GM12878 (cell line): ENCODE measurements at regions not wholly inside any gene's neighbourhood (a gene's known extent, or its start where the extent isn't known, plus 50 kb on each side); places are given as distances from the start of the nearest gene placed in this dataset.

ENCODE experiments used
- ATAC-seq: fragments of 200-7000 bp; cut with Tn5 transposase; 3 replicates; pipeline ENCODE4 v1.9.1; 2020; ENCODE audit warnings: mild to moderate bottlenecking, moderate library complexity
- BruUV-seq: library from RNA; stranded (reverse); fragments of 400-500 nt; replicated peaks from 2 replicates; lab custom pipeline; 2021; lab: Mats Ljungman, UMichigan
- CTCF ChIA-PET: fragments of 300-600 bp; sonication (Branson Sonifier 250); formaldehyde crosslinking; extraction: SDS; loops from one replicate; lab custom pipeline; 2021; ENCODE audit warnings: inconsistent platforms; lab: Yijun Ruan, JAX
- POLR2A ChIA-PET: fragments of 350-600 bp; formaldehyde crosslinking; extraction: SDS; loops from one replicate; lab custom pipeline; 2021; ENCODE audit warnings: inconsistent platforms; lab: Charles Lee
- RAD21 ChIA-PET: fragments of 300-600 bp; sonication (Branson Sonifier 250); formaldehyde crosslinking; loops from one replicate; lab custom pipeline; 2023; ENCODE audit warnings: antibody characterized with exemption; ENCODE audit not compliant: unreplicated experiment; lab: Charles Lee
- SMC1A ChIA-PET: fragments of 300-600 bp; sonication (Branson Sonifier 250); formaldehyde crosslinking; loops from one replicate; lab custom pipeline; 2023; ENCODE audit not compliant: unreplicated experiment, uncharacterized antibody; lab: Charles Lee
- DNase-seq: peaks from one replicate; pipeline ENCODE4 v3.0.0-alpha.2; 2011; ENCODE audit warnings: low read depth, low spot score
- FAIRE-seq: peaks from 3 replicates; lab custom pipeline; 2011; peaks lifted over from hg19 to GRCh38; lab: Jason Lieb, UNC
- H2AFZ ChIP-seq: 2 replicates; pipeline ENCODE4 v1.6.0; 2011; ENCODE audit warnings: low read depth, low read length, control low read depth; ENCODE audit not compliant: control insufficient read depth
- H3K27ac ChIP-seq: 2 replicates; pipeline ENCODE4 v1.5.1; 2011; ENCODE audit warnings: control low read depth; ENCODE audit not compliant: control insufficient read depth, insufficient read depth
- H3K27me3 ChIP-seq, 2 experiments: replicated peaks in 1 of 2; 2 replicates each; pipeline versions ENCODE4 v1.6.0 to v1.6.1; 2011; ENCODE audit warnings: low read length in 1 of 2; ENCODE audit not compliant: control insufficient read depth in 2 of 2, insufficient read depth in 2 of 2
- H3K36me3 ChIP-seq, 2 experiments: 2 replicates each; pipeline ENCODE4 v1.5.1; 2011; ENCODE audit warnings: low read length in 1 of 2; ENCODE audit not compliant: control insufficient read depth in 2 of 2, insufficient read depth in 2 of 2
- H3K4me1 ChIP-seq: 2 replicates; pipeline ENCODE4 v1.6.1; 2011; ENCODE audit warnings: mild to moderate bottlenecking, low read length, moderate library complexity, mixed read lengths; ENCODE audit not compliant: control insufficient read depth, insufficient read depth
- H3K4me2 ChIP-seq: 2 replicates; pipeline ENCODE4 v1.6.0; 2011; ENCODE audit warnings: control low read depth; ENCODE audit not compliant: control insufficient read depth, insufficient read depth
- H3K4me3 ChIP-seq: fragments of 200-600 bp; sonication (generic); 2 replicates; pipeline ENCODE4 v1.5.1; 2016
- H3K79me2 ChIP-seq: 2 replicates; pipeline ENCODE4 v1.6.0; 2011; ENCODE audit warnings: low read length; ENCODE audit not compliant: control insufficient read depth, insufficient read depth
- H3K9ac ChIP-seq: 2 replicates; pipeline ENCODE4 v1.8.0; 2011; ENCODE audit warnings: low read length, control low read depth, mixed read lengths; ENCODE audit not compliant: control insufficient read depth, insufficient read depth
- H3K9me3 ChIP-seq: replicated peaks from 3 replicates; pipeline ENCODE4 v1.5.1; 2011; ENCODE audit warnings: mild to moderate bottlenecking, low read length; ENCODE audit not compliant: control insufficient read depth, insufficient read depth
- H4K20me1 ChIP-seq: 2 replicates; pipeline ENCODE4 v1.6.0; 2011; ENCODE audit not compliant: control insufficient read depth, insufficient read depth
- BCL11A ChIP-seq: IDR thresholded peaks from 2 replicates; pipeline ENCODE4 v1.6.1; 2011; ENCODE audit warnings: low read depth, low read length
- ETV6 ChIP-seq, 2 experiments: fragments of 450-650 bp in 1 of 2; IDR thresholded peaks in 1 of 2; conservative IDR thresholded peaks in 1 of 2; 2 replicates each; pipeline ENCODE4 v1.6.1; 2014; ENCODE audit warnings: antibody characterized with exemption in 1 of 2, borderline replicate concordance in 1 of 2, low read depth in 1 of 2, mild to moderate bottlenecking in 1 of 2, moderate library complexity in 1 of 2
- GABPA ChIP-seq: IDR thresholded peaks from 2 replicates; pipeline ENCODE4 v1.6.1; 2014; ENCODE audit warnings: antibody characterized with exemption, low read depth, mild to moderate bottlenecking, inconsistent platforms
- MEF2B ChIP-seq: fragments of 450-650 bp; IDR thresholded peaks from 2 replicates; pipeline ENCODE4 v1.6.1; 2018; ENCODE audit warnings: mild to moderate bottlenecking, moderate library complexity; ENCODE audit not compliant: partially characterized antibody, poor library complexity, severe bottlenecking
- NBN ChIP-seq: fragments of 450-650 bp; IDR thresholded peaks from 2 replicates; pipeline ENCODE4 v1.6.1; 2016
- RELB ChIP-seq: fragments of 450-650 bp; IDR thresholded peaks from 2 replicates; pipeline ENCODE4 v1.6.1; 2017; ENCODE audit warnings: low read depth, mild to moderate bottlenecking, moderate library complexity
- ZBTB11 ChIP-seq: fragments of 450-650 bp; formaldehyde crosslinking; IDR thresholded peaks from 2 replicates; pipeline ENCODE4 v1.5.0; 2022; ENCODE audit warnings: mild to moderate bottlenecking, missing genetic modification characterization
- WGBS: methylation state at CpG from one replicate; pipeline ENCODE4 v1.1.6; 2016; ENCODE audit warnings: low lambda C conversion rate; ENCODE audit not compliant: insufficient replicate concordance, insufficient coverage; ENCODE audit errors: missing lambda C conversion rate; 5-methylcytosine and 5-hydroxymethylcytosine counted together
- in situ Hi-C: fragments of 300-500 bp; cut with MboI; formaldehyde crosslinking; loops from 9 replicates; pipeline ENCODE4 v1.14.3; 2018; ENCODE audit warnings: mixed read lengths
- intact Hi-C: fragments of 100-400 bp; cut with micrococcal nuclease; formaldehyde crosslinking; loops from one replicate; pipeline ENCODE4 v1.14.2; 2022; ENCODE audit not compliant: unreplicated experiment
- TF ChIP-seq, protein P1 (sequence below): IDR thresholded peaks from 2 replicates; pipeline ENCODE4 v1.6.1; 2011; ENCODE audit warnings: low read depth, low read length, improper control_type of control experiment, borderline replicate concordance

GRCh38 chr6:166813461-166813860 lies 142.9 kb downstream of the RNASET2 start:
- BruUV-seq = no TSS peak
- TF ChIP-seq BCL11A (no peak), ETV6 (conservative IDR thresholded peaks at IDR 0.05 in 1 of 2, IDR thresholded peaks at IDR 0.05 in 1 of 2; ENCODE audit: borderline replicate concordance in 1 of 2, low read depth in 1 of 2) (no peak), MEF2B (no peak), NBN (no peak), RELB (no peak), ZBTB11 (CRISPR knock-in tag) (no peak), GABPA (no peak)
- TF ChIP-seq, protein P1, sequence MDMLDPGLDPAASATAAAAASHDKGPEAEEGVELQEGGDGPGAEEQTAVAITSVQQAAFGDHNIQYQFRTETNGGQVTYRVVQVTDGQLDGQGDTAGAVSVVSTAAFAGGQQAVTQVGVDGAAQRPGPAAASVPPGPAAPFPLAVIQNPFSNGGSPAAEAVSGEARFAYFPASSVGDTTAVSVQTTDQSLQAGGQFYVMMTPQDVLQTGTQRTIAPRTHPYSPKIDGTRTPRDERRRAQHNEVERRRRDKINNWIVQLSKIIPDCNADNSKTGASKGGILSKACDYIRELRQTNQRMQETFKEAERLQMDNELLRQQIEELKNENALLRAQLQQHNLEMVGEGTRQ = no peak

More at GRCh38 chr6:166813461-166813860, 142.9 kb downstream of the RNASET2 start:
- no peak overlapping the region for H2AFZ ChIP-seq
- no peaks in the 10 kb centered on the region for H3K27me3 ChIP-seq
- no peaks in the 10 kb centered on the region for H3K4me1 ChIP-seq
- no peak overlapping the region for H3K4me2 ChIP-seq
- RAD21 ChIA-PET = no interaction called here
- WGBS = 53% methylated on average over 4 of the region's 4 CpGs
- H3K36me3 ChIP-seq = no peaks in the 10 kb centered on the region
- H3K27ac ChIP-seq = no peak overlapping the region
- POLR2A ChIA-PET = no interaction called here
- no peak for DNase-seq
- FAIRE-seq = no peak
- SMC1A ChIA-PET = no interaction called here
- ATAC-seq = no peak
- H3K9ac ChIP-seq = no peak overlapping the region
- H4K20me1 ChIP-seq = no peaks in the 10 kb centered on the region
- intact Hi-C loops = no loop called here
- in situ Hi-C loops = no loop called here
- no peaks in the 10 kb centered on the region for H3K9me3 ChIP-seq
- H3K79me2 ChIP-seq = no peaks in the 10 kb centered on the region
- CTCF ChIA-PET = no interaction called here
- H3K4me3 ChIP-seq = no peak overlapping the region
